BLaER1 (cell line): ENCODE measurements at regions not wholly inside any gene's neighbourhood (a gene's known extent, or its start where the extent isn't known, plus 50 kb on each side); places are given as distances from the start of the nearest gene placed in this dataset.

Experiments
- H3K27ac ChIP-seq: shearing (Covaris generic); formaldehyde crosslinking; 2 replicates; pipeline ENCODE4 v1.8.1; 2022
- H3K27me3 ChIP-seq: shearing (Covaris generic); formaldehyde crosslinking; 2 replicates; pipeline ENCODE4 v1.8.1; 2022
- H3K36me3 ChIP-seq: shearing (Covaris generic); formaldehyde crosslinking; 2 replicates; pipeline ENCODE4 v1.8.1; 2022
- H3K4me1 ChIP-seq: shearing (Covaris generic); formaldehyde crosslinking; 2 replicates; pipeline ENCODE4 v1.8.1; 2022
- H3K4me2 ChIP-seq: shearing (Covaris generic); formaldehyde crosslinking; 2 replicates; pipeline ENCODE4 v1.8.1; 2022
- H3K4me3 ChIP-seq: shearing (Covaris generic); formaldehyde crosslinking; 2 replicates; pipeline ENCODE4 v1.8.1; 2022
- H3K9ac ChIP-seq: shearing (Covaris generic); formaldehyde crosslinking; 2 replicates; pipeline ENCODE4 v1.8.1; 2022
- H3K9me3 ChIP-seq: shearing (Covaris generic); formaldehyde crosslinking; 2 replicates; pipeline ENCODE4 v1.8.1; 2022
- H4K20me1 ChIP-seq: shearing (Covaris generic); formaldehyde crosslinking; 2 replicates; pipeline ENCODE4 v1.8.1; 2022
- Cebpa-rat ChIP-seq: shearing (Covaris generic); IDR thresholded peaks from 2 replicates; pipeline ENCODE4 v1.8.1; 2022

DNA sequence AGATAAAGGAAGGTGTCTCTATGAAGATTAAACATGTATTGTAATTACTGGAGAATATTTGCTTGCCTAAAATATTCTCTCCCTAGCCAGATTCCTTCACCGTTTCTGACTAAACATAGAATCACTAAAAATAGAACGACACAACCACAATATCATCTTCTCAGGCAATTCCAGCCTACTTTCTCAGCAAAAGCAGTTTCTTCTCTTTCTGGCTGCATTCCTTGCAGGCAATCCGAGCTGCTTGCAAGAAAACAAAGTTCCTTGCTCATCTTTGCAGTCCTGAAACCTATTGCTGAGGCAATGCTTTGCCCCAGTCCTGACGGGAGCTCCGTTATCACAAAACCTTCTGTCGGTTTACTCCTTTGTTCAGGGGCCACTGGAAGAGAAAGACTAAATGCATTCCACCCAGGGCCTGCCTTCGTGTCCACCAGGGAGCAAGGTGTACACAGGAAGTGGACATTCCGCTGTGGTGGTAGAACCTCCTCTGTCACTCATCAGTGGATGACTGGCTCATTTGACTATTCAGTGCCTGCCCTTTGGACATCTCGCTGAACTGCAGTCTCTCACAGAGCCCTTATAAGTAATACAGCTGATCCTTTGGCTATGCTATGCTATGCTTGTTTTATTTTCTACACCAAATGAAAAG lies 239.2 kb upstream of the DOK6 start:
- peaks cover 8% of the 10 kb centered on the region for H3K4me1 ChIP-seq
- H3K9ac ChIP-seq, result no peak overlapping the region
- no peak overlapping the region for H3K27ac ChIP-seq
- no peaks in the 10 kb centered on the region for H3K36me3 ChIP-seq
- peak overlapping the region; percentile 34 for H3K4me2 ChIP-seq
- H3K4me3 ChIP-seq, result no peak overlapping the region
- no peak for TF ChIP-seq Cebpa-rat
- H3K9me3 ChIP-seq, result no peaks in the 10 kb centered on the region
- H4K20me1 ChIP-seq, result no peaks in the 10 kb centered on the region
- H3K27me3 ChIP-seq, result no peaks in the 10 kb centered on the region

DNA sequence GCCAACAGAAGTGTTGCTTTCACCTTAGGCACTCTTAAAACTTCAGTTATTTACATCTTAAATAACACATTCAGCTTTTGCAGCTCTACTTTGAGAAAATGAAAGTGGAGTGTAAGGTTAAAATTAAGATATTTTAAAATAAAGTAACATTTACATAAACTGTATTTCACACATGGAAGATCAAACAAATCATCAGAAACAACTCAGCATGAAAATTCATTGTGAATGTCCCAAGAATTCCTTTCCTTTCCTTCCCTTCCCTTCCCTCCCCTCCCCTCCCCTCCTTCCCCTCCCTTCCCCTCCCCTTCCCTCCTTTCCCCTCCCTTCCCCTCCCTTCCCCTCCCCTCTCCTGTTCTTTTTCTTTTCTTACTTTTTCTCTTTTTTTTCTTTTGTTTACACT lies 238.0 kb upstream of the DOK6 start:
- Histone ChIP-seq H3K9me3 (no peaks in the 10 kb centered on the region), H3K4me1 (peaks cover 8% of the 10 kb centered on the region), H3K4me3 (no peak overlapping the region), H3K27ac (no peak overlapping the region), H4K20me1 (no peaks in the 10 kb centered on the region), H3K4me2 (no peak overlapping the region), H3K36me3 (no peaks in the 10 kb centered on the region), H3K27me3 (no peaks in the 10 kb centered on the region), H3K9ac (no peak overlapping the region)
- TF ChIP-seq Cebpa-rat, result no peak

DNA sequence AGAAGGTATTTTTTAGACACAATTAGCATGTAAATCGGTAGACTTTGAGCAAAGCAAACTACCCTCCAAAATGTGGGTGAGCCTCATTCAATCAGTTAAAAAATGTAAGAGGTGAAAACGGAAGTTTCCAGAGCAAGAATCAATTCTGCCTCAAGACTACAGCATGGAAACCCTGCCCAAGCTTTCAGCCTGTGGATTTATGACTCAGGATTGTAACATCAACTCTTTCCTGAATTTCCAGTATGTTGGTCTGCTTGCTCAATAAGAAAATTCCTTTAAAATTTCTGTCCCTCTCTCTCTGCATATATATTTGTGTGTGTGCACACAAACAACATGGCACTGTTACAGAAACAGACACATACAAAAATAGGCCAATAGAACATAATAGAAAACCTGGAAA lies 228.6 kb upstream of the DOK6 start:
- no peaks in the 10 kb centered on the region for H3K4me1 ChIP-seq
- no peak for TF ChIP-seq Cebpa-rat
- H3K36me3 ChIP-seq, result no peaks in the 10 kb centered on the region
- H3K9me3 ChIP-seq, result no peaks in the 10 kb centered on the region
- H3K9ac ChIP-seq, result no peak overlapping the region
- no peaks in the 10 kb centered on the region for H4K20me1 ChIP-seq
- no peak overlapping the region for H3K4me3 ChIP-seq
- no peak overlapping the region for H3K27ac ChIP-seq
- no peak overlapping the region for H3K4me2 ChIP-seq
- no peaks in the 10 kb centered on the region for H3K27me3 ChIP-seq

DNA sequence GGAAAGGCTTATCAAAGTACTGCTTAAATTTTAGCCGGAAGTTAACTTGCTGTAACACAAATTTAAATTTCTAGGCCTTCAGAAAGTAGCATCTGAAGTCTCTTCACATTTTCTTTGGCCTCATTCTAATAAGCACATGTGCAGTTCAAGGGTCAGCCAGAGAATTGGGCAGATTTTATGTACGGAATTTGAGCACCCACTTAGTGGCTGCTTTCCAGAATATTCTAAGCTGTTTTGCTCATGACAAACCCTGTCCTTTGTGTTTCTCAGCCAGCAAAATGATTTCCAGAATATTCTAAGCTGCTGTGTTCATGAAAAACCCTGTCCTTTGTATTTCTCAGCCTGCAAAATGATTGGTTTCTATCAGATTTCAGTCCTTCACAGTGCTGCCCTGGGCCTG lies 225.0 kb upstream of the DOK6 start:
- Histone ChIP-seq H3K4me1 (no peaks in the 10 kb centered on the region), H3K4me2 (no peak overlapping the region), H3K27ac (no peak overlapping the region), H3K27me3 (no peaks in the 10 kb centered on the region), H3K9ac (no peak overlapping the region), H3K9me3 (no peaks in the 10 kb centered on the region), H4K20me1 (no peaks in the 10 kb centered on the region), H3K36me3 (no peaks in the 10 kb centered on the region), H3K4me3 (no peak overlapping the region)
- TF ChIP-seq Cebpa-rat, result no peak

DNA sequence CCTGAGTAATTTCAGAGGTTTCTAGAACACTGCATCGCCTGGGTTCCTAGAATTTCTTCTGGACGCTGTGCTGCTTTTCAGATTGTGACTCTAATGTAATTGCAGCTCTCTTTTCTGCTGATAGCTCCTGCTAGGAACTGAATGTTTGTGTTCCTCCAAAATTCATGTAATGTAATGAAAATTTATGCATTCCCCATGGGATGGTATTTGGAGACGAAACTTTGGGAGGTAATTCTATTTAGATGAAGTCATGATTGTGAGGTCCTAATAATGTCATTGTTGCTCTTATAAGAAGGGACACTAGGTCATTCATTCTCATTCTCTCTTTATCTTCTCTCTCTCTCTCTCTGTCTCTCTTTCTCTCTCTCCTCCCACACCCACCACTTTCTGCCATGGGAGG lies 223.9 kb upstream of the DOK6 start:
- H3K27me3 ChIP-seq, result no peaks in the 10 kb centered on the region
- H3K4me2 ChIP-seq, result no peak overlapping the region
- no peak overlapping the region for H3K9ac ChIP-seq
- no peaks in the 10 kb centered on the region for H4K20me1 ChIP-seq
- no peak overlapping the region for H3K4me3 ChIP-seq
- no peaks in the 10 kb centered on the region for H3K9me3 ChIP-seq
- no peak for TF ChIP-seq Cebpa-rat
- H3K36me3 ChIP-seq, result no peaks in the 10 kb centered on the region
- no peak overlapping the region for H3K27ac ChIP-seq
- no peaks in the 10 kb centered on the region for H3K4me1 ChIP-seq

DNA sequence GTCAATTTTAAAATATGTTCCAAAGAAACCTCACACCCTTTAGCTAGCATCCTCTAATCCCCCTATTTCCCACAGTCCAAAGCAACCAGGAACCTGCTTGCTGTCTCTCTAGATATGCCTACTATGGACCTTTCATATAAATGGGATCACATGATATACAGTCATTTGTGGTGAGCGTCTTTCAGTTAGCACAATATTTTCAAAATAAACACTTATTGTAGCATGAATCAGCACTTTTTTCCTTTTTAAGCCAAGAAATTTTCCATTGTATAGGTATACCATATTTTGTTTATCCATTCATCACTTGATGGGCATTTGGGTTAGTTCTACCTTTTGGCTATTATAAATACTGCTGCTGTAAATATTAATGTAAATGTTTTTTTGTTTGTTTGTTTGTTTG lies 223.0 kb upstream of the DOK6 start:
- H3K27me3 ChIP-seq, result no peaks in the 10 kb centered on the region
- no peaks in the 10 kb centered on the region for H4K20me1 ChIP-seq
- no peaks in the 10 kb centered on the region for H3K4me1 ChIP-seq
- H3K4me2 ChIP-seq, result no peak overlapping the region
- H3K9ac ChIP-seq, result no peak overlapping the region
- no peak for TF ChIP-seq Cebpa-rat
- no peak overlapping the region for H3K27ac ChIP-seq
- H3K9me3 ChIP-seq, result no peaks in the 10 kb centered on the region
- no peaks in the 10 kb centered on the region for H3K36me3 ChIP-seq
- H3K4me3 ChIP-seq, result no peak overlapping the region

DNA sequence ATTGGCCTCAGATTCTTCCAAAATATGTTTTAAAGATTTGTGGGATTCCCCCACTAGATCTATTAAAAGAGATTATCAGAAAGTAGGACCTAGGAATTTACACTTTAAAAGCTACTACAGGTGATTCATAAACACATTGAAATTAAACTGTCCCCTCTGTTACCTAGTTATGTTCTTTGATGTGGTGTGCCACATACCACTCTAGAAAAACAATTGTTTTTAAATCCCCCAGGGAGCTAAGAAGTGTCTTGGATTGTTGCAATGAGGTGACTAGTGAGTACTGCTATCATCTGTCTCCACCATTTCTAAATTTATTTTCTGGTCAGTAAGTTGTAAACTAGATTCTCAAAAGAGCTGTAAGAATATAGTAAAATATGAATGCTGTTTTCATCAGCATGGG lies 214.5 kb upstream of the DOK6 start:
- no peak overlapping the region for H3K4me2 ChIP-seq
- no peaks in the 10 kb centered on the region for H3K9me3 ChIP-seq
- no peak for TF ChIP-seq Cebpa-rat
- no peaks in the 10 kb centered on the region for H3K4me1 ChIP-seq
- no peak overlapping the region for H3K27ac ChIP-seq
- no peaks in the 10 kb centered on the region for H3K36me3 ChIP-seq
- H3K27me3 ChIP-seq, result no peaks in the 10 kb centered on the region
- H3K4me3 ChIP-seq, result no peak overlapping the region
- no peaks in the 10 kb centered on the region for H4K20me1 ChIP-seq
- no peak overlapping the region for H3K9ac ChIP-seq

DNA sequence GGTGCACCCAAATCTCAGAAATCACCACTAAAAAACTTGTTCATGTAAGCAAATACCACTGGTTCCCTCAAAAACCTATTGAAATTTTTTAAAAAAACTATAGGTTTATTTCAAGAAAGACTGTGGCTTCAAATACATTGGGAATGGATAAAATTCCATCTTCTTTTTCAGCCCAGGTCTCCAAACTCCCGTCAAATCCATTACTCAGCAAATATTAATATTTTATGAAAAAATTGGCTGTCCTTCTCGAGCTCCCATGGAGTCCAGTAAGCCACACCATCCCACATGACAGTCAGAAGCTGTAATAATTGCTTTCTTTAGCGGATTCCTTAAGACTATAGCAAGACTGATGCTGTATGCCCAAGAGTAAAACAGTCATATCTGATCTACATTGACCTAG lies 204.4 kb upstream of the DOK6 start:
- Histone ChIP-seq H3K27ac (no peak overlapping the region), H3K36me3 (no peaks in the 10 kb centered on the region), H3K4me3 (no peak overlapping the region), H3K27me3 (no peaks in the 10 kb centered on the region), H3K4me1 (no peaks in the 10 kb centered on the region), H3K9me3 (no peaks in the 10 kb centered on the region), H3K4me2 (no peak overlapping the region), H4K20me1 (no peaks in the 10 kb centered on the region), H3K9ac (no peak overlapping the region)
- no peak for TF ChIP-seq Cebpa-rat

DNA sequence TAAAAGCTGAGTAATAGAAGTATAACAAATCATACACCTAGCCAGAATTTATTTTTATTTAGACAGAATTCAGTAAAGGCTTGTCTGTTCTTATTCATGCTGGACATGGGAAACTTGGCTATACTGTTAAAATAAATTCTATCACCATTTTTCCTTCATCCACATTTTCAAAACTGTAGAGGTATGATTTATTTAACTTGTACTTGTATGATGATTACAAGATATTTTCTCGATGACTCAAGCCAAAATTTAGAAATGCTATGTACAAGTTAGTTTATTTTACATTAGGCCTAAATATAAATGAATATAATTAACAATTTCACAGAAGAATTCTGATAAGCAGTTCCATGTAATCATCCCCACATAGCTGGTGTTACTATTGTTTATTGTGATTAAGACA lies 194.8 kb upstream of the DOK6 start:
- Histone ChIP-seq H3K27me3 (no peaks in the 10 kb centered on the region), H4K20me1 (no peaks in the 10 kb centered on the region), H3K9me3 (no peaks in the 10 kb centered on the region), H3K4me1 (no peaks in the 10 kb centered on the region), H3K4me3 (no peak overlapping the region), H3K4me2 (no peak overlapping the region), H3K36me3 (no peaks in the 10 kb centered on the region), H3K27ac (no peak overlapping the region), H3K9ac (no peak overlapping the region)
- no peak for TF ChIP-seq Cebpa-rat

DNA sequence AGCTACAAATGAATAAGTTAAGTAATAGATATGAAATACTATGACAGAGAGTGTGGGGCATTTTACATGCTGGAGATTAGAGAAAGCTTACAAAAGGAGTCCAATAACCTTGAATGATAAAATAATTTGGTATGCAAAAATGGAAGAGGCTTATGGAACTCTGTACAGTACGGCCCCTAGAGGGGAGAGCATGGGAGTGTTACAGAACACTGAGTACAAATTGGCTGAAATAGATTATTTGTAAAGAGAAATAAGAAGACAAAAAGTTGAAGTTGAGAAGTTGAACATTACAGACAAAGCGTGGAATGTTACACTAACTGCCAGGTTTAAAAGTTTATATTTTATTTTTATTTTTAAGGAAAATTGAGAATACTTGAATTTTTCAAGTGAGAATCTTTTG lies 192.1 kb upstream of the DOK6 start:
- H4K20me1 ChIP-seq, result no peaks in the 10 kb centered on the region
- H3K4me2 ChIP-seq, result no peak overlapping the region
- no peaks in the 10 kb centered on the region for H3K4me1 ChIP-seq
- TF ChIP-seq Cebpa-rat, result no peak
- H3K9me3 ChIP-seq, result no peaks in the 10 kb centered on the region
- no peak overlapping the region for H3K4me3 ChIP-seq
- H3K27me3 ChIP-seq, result no peaks in the 10 kb centered on the region
- no peak overlapping the region for H3K27ac ChIP-seq
- H3K9ac ChIP-seq, result no peak overlapping the region
- no peaks in the 10 kb centered on the region for H3K36me3 ChIP-seq

DNA sequence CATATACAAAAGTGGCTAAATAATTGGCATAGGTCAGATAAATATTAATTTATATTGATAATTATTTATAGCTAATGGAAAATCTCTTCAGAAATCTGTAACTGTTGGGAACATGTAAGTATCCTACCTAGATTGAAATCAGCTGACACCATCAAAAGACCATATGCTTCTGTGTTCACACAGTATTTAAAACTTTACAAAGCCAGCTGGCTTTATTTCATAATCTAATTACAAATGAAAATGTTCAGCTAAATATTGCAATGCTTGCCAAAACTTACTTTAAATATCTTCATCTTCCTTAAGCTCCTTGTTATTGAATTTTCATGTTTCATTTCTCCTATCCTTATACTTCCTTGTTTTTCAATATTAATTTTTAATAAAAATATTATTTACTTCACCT lies 190.9 kb upstream of the DOK6 start:
- Histone ChIP-seq H4K20me1 (no peaks in the 10 kb centered on the region), H3K36me3 (no peaks in the 10 kb centered on the region), H3K4me2 (no peak overlapping the region), H3K4me3 (no peak overlapping the region), H3K27me3 (no peaks in the 10 kb centered on the region), H3K9me3 (no peaks in the 10 kb centered on the region), H3K9ac (no peak overlapping the region), H3K27ac (no peak overlapping the region), H3K4me1 (no peaks in the 10 kb centered on the region)
- TF ChIP-seq Cebpa-rat, result no peak
